T1000 (cell line): ENCODE measurements at regions not wholly inside any gene's neighbourhood (a gene's known extent, or its start where the extent isn't known, plus 50 kb on each side); places are given as distances from the start of the nearest gene placed in this dataset.
"Not testable (repeated sequence)": the region's sequence is repeated elsewhere in the genome, so short reads cannot be mapped to it uniquely, and the experiment has no call there.

Source experiments
- DNase-seq: peaks from one replicate; lab custom pipeline; 2025; ENCODE audit warnings: mixed read lengths; lab: John Stamatoyannopoulos, UW

DNA sequence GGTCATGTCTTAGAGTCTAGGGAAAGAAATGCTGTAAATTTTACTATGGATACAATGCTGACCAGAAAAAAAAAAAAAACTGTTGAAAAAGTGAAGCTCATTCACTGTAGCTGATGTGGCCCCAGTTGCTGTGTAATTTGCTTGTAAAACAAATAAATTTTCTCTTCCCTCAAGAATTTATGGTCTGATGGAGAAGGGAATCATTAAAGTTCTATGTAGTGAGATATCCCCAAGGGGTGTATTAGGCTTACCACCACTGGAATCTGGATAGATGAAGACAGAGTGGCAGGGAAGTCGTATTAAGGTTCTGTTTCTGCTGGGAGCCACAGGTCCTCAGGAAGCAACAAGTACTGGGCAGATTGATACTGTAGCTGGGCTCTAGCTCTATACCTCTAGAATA is 860.0 kb downstream of the LTN1 start:
- DNase-seq, result no peak

DNA sequence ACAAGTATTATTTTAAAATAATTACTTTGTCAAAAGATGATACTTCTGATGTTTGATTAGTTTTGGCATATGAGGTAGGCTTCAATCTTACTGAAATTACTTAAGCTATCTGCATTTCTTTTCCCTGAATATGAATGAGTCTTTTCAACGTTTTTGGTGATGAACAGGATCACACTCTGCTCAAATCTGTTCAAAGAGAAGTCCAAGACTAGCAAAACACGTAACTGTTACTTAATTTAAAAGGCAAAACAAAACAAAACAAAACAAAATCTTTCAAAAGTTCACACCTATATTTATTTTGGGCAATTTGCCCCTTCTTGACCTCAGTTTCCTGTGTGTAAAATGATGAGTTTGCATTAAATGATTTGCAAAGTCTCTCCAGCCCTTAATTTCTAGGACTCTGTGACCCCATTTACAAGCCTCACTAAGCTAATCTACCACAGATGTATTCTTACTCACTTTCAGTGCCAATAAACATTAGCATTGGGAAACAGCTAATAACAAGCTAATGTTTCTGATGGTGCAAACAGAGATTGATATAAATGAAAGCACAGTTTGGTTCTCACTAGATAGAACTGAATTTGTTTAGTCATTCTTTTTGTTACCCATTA is 865.4 kb downstream of the LTN1 start:
- no peak for DNase-seq

DNA sequence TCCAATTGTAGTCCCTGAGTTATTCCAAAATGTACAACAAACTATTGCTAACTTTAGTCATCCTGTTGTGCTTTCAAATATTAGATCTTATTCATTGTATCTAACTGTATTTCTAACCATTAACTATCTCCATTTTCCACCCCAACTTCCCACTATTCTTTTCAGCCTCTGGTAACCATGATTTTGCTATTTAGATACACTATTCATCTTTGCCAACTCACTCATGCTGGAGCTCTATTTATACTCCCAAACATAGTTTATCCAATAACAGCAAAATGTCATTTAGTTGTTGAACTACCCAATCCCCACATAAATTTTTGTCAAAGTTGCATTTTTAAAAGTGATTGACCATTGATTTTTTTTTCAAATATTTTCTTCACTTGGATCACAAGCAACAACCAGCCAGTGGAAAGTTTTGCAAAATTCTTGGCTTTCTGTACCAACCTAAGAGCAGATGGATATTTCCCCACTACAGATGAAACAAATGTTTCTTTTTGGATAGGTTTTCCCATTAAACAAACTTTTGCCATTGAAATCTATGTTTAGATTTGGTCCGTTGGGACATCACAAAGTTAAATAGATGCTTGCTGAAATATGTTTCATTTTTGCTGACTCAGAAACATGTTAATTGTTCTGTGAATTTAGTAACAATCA is 866.0 kb downstream of the LTN1 start:
- DNase-seq, result no peak

DNA sequence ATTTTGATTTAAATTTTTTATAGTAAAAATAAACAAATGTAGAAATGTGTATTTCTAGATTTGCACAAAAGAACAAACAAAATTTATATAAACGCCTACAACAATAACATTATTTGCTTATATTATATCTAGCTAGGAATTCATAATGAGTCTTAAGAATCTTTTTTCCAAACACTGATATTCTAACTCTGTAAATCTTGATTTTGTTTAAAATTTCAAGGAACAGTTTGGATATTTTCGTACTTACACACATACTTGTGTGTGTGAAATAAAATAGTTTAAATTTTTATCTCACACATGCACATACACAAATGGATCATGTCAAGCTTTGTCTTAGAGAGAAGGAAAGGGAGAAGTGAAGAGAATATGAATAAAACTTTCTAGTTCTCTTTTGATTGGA is 868.1 kb downstream of the LTN1 start:
- no peak for DNase-seq

DNA sequence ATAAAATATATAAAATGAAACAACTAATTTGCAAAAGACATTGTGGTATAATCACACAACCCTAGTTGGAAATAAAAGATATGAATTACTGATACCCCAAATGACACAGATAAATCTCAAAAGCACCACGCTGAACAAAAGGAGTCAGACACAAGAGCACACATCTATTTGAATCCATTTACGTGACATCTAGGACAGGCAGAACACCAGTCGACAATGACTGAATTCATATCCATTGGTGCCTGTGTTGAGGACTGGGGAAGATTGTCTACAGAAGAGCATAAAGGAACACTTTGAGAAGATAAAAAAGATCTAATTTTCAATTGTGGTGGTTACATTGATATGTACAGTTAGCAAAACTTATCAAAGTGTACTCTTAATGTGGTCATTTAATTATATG is 874.1 kb downstream of the LTN1 start:
- DNase-seq, result no peak

DNA sequence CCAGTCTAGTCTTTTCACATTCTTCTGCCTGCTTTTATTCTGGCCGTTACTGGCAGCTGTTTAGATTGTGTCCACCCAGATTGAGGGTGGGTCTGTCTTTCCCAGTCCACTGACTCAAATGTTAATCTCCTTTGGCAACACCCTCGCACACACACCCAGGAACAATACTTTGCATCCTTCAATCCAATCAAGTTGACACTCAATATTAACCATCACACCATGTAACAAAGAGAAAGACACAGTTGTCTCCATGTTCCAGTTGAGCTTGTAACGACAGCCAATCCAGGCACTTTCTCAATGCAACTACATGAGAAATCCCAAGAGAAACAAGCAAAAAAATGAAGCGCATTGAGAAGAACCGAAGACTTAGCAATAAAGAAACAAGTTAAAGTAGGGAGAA is 877.7 kb downstream of the LTN1 start:
- not testable (repeated sequence) for DNase-seq

DNA sequence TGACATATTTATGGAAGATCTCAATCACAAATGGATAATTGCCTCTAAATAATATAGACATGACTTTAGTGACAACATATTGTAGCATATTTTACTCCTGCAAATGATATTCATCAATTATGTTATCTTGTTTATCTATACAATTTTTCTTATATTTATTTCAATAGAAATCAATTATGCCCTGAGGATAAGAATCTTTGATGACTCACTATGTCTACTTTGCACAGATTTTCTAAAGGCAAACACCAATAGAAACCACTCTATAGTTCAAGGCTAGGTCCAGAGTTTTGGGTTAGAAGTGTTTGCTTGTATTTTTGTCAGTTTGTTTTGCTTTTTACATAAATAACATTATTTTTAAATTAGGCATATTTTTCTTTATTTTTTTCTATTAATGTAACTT is 879.0 kb downstream of the LTN1 start:
- DNase-seq, result no peak

DNA sequence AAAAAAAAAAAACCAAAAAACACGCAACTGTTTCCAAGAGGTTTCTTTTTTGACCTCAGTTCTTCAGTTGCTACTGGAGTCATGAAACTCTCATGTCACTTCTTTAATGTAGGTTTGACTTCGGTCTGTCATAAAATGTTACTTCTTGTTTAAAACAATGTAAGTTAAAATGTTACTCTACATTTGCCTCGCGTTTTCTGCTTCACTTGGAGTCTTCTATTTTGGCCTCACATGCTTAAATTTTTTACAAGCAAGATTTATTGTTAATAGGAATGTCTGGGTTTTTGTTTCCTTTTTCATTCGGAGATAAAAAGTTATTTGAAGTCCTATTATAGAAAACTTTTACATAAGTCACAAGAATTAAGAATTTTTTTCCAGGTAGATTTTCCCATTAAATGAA is 880.2 kb downstream of the LTN1 start:
- DNase-seq, result no peak

DNA sequence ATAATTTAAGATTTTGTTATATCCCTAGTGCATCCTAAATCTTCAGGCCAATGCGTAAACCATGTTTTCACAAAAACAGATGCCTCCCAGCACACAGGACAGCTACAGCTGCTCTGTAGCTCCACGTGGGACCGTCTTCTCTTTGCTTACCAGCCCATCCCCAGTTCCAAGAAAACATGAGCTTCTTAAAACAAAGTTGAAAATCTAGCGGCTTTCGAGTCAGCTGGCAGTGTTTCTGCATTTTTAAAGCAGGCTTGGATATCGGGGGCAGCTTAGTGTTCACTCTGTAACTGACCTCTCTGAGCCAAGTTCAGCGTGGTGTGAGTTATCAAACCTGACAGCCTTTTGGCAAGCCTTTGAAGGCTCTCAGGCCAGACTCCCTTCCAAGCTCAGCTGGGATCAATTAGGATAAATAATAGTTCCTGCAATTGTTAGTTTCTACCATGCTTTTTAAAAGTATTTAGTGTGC is 881.5 kb downstream of the LTN1 start:
- DNase-seq, result no peak

DNA sequence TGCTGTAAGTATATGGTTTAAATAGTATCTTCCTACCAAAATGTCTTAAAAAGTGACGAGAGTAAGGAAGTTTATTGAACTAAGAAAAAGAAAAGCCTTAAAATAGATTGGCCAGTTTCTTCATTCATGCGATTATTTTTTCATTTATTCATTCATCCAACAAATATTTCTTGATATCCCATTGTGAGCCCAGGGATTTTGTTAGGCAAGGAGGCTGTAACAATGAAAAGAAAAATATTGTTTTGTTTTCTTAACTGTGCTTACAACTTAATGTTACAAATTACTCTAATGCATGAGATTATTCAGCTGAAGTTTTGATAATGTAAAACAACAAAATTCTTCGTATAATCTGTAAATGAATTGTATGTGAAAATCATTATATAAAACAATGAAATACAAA is 882.0 kb downstream of the LTN1 start:
- no peak for DNase-seq

DNA sequence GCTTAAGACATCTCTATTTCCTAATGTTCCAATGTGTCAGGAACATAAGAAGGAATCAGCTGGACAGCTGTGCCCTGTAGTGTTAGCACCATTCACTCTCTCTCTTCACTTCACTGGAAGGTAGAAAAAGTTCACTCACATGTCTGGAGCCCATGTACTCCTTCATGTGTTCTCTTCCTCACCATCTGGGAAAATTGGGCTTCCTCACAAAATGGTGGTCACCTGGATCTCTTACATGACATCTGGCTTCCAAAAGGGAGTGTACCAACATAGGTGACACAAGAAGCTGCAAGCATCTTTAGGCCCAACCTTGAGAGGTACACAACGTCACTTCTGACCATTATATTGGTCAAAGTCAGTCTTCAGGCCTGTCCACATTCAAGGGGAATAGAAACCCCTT is 882.6 kb downstream of the LTN1 start:
- no peak for DNase-seq

DNA sequence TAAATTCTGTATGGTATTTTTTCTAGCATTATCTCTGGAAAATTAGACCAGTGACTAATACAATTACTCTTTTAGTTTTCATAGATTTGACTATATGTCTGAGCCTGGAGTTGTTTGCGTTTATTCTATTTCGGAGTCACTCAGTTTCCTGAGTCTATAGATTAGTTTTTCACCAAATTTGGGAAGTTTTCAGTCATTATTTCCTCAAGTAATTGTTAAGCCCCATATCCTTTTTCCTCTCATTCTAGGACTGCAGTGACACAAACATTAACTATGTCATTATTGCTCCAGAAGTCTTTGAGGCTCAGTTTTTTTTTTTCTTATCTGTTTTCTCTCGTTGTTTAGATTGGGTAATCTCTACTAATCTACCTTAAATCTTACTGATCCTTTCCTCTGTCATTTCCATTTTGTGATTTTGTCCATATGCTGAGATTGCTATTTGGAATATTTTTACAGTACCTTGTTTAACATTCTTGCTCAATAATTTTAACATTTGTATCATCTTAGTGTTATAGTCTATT is 886.2 kb downstream of the LTN1 start:
- no peak for DNase-seq

DNA sequence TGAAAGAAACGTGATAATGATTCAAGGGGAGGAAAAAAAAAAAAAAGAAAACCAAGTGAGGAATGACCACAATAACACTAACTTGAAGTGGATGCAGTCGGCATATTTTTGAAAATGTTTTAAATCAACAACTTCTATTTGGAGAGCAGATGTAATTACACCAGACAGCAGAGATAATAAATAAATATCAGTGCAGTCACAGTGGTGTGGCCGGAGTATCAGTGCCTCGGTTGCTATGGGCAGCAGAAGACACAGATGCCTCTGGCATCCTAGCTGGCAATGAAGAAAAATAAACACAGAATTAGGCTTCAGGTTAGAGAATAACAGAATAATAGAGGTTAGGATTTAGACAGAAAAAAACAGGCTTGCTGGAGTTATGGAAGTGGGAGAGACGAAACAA is 888.3 kb downstream of the LTN1 start:
- DNase-seq, result no peak

DNA sequence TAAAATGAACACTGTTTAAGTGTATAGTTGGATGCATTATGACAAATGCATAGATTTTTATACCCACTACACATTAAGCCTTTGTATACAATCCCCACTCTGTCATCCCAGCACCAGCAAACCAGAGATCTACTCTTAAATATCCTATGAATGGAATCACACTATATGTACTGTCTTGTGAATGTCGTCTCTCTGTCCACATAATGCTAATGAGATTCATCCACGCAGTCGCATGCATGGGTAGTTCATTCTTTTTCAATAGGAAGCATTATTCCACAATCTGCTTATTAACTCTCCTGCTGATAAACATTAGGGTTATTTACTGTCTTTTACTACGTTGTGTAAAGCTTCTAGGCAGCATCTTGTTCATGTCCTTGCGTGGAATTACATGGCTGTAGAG is 892.3 kb downstream of the LTN1 start:
- no peak for DNase-seq

DNA sequence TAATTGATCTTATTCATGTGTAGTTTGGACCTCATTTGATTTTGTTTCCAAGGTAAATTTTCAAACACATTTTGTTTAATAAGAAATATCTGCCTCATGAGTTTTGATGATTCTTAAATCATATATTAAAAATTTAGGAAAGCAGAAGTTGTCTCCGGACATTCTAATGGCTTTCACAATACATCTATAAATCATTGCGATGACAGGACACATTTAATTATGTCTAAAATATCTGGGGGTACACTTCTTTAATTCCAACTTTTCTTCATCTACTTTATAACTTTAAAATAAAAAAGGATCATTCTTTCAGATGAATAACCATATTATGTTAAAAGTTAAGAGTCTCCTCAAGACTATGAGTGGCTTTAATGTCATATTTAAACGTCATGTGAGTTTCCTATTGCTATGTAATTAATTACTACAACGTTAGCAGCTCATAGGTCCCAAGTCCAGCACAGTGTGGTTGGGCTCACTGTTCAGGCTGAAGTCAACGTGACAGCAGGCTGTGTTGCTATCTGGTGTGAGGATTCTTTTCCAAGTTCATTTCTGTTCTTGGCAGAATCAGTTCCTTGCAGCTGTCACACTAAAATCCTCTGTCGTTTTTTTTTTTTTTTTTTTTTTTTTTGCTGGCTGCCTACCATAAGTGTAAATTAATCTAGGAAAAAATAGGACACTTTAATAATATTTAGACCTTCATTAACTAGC is 893.5 kb downstream of the LTN1 start:
- no peak for DNase-seq

DNA sequence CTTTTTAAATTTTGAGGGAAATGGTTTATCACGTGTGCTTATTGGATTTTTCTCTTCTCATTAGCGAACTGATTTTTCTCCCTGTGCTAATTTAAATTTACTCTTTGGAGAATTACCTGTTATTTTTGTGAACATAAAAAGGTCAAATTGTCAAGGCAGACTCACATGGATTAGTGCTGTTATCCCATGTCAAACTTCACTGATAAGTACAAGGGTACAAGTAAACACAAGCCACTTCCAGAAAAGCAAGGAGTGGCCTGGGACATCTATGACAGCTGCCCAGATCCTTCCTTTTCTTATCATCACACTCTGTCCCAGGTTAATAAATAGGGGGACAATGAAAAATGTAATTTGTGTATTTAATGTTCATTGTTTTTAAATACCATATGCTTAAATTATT is 901.2 kb downstream of the LTN1 start:
- no peak for DNase-seq

DNA sequence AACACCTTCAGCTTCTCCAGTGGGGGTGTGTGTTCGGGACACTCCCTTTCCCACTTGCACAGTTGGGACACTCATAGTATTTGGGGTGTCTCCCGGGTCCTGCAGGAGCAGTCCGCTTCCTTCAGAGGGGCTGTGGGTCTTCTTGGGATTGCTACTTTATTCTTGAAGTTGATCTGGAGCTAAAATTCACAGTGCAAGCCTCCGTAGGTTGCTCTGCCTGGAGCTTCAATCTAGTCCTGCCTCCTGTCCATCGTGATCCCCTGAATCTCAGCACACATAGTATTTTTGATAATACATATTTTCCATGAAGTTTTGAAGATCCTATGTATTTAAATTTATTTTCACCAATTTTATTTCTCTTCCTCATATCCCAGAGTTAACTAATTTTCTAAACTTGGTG is 902.1 kb downstream of the LTN1 start:
- DNase-seq, result no peak

DNA sequence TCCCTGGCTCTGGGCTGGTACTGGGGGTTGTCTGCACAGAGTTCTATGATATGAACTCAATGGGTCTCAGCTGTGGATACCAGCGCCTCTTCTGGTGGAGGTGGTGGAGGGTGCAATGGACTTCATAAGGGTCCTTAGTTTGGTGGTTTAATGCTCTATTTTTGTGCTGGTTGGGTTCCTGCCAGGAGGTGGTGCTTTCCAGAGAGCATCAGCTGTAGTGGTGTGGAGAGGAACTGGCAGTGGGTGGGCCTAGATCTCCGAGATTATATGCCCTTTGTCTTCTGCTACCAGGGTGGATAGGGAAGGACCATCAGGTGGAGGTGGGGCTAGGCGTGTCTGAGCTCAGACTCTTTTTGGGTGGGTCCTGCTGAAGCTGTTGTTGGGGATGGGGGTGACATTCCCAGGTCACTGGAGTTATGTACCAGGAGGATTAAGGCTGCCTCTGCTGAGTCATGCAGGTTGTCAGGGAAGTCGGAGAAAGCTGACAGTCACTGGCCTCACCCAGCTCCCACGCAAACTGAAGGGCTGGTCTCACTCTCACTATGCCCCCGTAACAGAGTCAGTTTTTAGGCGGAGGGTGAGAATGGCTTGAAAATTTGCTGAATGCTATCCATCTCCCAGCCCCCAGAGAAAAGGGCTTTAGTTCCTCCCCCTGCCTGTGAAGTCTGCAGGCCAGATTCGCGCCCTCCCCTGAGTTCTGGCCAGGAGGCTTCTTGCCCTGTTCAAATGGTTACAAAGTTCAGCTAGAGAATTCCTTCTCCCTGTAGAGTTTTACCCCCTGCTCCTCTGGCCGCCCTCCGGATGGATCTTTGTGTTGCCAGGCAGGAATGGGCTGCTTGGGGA is 902.9 kb downstream of the LTN1 start:
- DNase-seq, result no peak

DNA sequence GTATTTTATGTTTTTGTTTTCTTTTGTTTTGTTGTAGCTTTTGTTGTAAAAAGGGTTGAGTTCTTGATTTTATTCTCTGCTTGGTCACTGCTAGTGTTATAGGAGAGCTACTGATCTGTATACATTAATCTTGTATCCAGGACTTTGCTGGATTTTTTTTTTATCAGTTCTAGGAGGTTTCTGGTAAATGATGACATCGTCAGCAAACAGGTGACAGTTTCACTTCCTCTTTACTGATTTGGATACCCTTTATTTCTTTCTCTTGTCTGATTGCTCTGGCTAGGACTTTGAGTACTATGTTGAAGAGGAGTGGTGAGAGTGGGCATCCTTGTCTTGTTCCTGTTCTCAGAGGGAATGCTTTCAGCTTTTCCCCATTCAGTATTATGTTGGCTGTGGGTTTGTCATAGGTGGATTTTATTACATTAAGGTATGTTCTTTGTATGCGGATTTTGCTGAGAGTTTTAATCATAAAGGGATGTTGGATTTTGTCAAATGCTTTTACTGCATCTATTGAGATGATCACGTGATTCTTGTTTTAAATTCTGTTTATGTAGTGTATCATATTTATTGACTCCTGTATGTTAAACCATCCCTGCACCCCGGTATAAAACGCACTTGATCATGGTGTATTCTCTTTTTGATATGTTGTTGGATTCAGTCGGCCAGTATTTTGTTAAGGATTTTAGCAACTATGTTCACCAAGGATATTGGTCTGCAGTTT is 905.7 kb downstream of the LTN1 start:
- no peak for DNase-seq

DNA sequence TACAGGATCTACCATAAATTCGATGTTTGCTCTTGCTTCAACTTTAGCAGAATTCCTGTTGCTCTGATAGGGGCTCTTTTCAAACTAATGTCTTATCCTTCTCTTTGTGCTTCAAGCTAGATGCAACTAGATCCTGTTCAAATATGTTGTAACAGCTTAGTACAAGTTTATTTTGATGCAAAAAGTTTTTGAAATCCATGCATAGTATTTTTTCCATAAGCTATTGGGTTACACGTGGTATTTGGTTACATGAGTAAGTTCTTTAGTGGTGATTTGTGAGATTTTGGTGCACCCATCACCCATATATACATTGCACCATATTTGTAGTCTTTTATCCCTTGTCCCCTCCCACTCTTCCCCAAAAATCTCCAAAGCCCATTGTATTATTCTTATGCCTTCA is 907.7 kb downstream of the LTN1 start:
- DNase-seq, result no peak

DNA sequence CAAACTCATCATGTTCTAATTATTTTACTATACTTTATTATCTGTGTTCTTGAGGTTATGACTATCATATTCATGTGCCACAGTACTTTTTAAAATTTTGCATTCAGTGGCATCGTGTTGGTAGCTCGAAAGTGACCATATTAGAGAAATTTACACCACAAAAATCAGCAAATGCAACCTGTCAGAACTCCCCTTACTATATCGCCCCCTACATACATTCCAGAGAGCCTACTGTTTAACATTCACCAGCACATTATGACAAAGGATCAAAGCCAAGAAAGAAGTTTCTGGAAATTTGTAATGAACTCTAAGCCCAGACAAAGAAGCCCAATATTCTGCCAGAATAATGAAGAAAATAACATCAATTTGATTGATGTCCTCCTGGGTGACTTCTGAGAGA is 909.3 kb downstream of the LTN1 start:
- no peak for DNase-seq

DNA sequence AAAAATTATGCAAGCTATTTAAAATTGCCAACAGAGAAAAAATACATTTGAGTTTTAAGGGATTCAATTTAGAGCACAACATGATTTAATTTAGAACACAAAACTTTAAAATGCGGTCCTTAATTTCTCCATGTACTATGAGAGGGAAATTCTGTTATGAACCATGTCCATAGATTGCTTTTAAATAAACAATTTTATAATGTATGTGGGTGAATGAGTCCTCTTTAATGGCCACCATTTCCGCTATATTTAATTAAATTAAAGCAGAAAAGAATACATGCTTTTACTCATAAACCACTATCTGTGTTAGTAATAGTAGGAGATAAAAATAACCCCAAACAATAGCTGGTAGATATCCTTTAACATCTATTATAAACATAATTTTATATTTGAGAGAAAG is 914.6 kb downstream of the LTN1 start:
- DNase-seq, result no peak
